ENCODE measurements at regions not wholly inside any gene's neighbourhood (a gene's known extent, or its start where the extent isn't known, plus 50 kb on each side); places are given as distances from the start of the nearest gene placed in this dataset.
"Not testable (repeated sequence)": the region's sequence is repeated elsewhere in the genome, so short reads cannot be mapped to it uniquely, and the experiment has no call there.

DNA sequence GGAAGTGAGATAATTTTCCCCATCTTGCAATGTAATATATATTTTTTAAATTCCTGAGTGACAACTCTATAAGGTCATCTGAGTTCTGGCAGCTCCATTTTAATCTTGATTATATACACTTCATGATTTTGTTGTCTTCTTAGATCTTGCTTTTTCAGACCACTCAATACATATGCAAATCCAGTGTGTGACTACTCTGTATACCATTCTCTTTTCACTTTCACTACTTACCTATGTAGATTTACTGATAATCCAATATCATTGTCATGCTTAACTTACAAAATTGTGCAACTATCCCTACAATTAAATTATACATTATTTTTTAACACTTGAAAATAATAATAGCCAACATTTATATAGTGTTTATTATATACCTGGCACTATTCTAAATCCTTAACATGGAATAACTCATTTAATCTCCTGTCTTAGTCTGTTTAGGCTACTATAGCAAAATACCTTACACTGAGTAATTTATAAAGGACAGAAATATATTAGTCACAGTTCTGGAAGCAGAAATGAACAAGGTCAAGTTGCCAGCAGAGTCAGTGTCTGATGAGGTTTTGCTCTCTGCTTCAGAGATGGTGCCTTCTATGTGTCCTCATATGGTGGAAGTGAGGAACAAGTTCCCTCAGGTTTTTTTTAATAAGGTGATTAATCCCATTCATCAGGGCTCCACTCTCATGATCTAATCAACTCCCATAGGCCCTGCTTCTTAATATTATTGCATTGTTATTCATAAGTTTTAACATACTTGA lies 338.5 kb downstream of the TUSC7 start:
- ATAC-seq (ENCODE audit: insufficient read depth, low read depth) = no peak
- H2AFZ ChIP-seq (ENCODE audit: low read depth, low read length) = no peak overlapping the region

GRCh38 chr3:117052395-117052794 lies 342.8 kb downstream of the TUSC7 start:
- H3K4me3 ChIP-seq (ENCODE audit: low read depth in 1 of 2, low read length in 2 of 2) = no peak overlapping the region
- no peaks in the 10 kb centered on the region for H4K20me1 ChIP-seq (ENCODE audit: insufficient read depth, low read length)
- no peaks in the 10 kb centered on the region for H3K36me3 ChIP-seq (ENCODE audit: insufficient read depth, low read length)
- TF ChIP-seq CTCF (IDR thresholded peaks at IDR 0.05; ENCODE audit: borderline replicate concordance, extremely low read depth, low read length, poor library complexity, severe bottlenecking) (no peak), EZH2 (IDR thresholded peaks at IDR 0.05; ENCODE audit: borderline replicate concordance, low read depth, low read length, severe bottlenecking) (no peak)
- no peaks in the 10 kb centered on the region for H3K27me3 ChIP-seq (ENCODE audit: insufficient read depth, low read length, poor library complexity)
- H3K4me1 ChIP-seq (ENCODE audit: insufficient read depth, low read length) = no peaks in the 10 kb centered on the region
- H3K79me2 ChIP-seq (ENCODE audit: insufficient read depth, low read length) = no peaks in the 10 kb centered on the region
- no peak for ATAC-seq (ENCODE audit: insufficient read depth, low read depth)
- no peak for DNase-seq
- H3K27ac ChIP-seq (ENCODE audit: low read length) = no peak overlapping the region
- H2AFZ ChIP-seq (ENCODE audit: low read depth, low read length) = no peak overlapping the region
- no peak overlapping the region for H3K9ac ChIP-seq (ENCODE audit: low read depth, low read length)
- H3K4me2 ChIP-seq (ENCODE audit: insufficient read depth, low read length) = no peak overlapping the region
- no peaks in the 10 kb centered on the region for H3K9me3 ChIP-seq (ENCODE audit: insufficient read depth, low read length, severe bottlenecking)

More for the DNA sequence above, 338.5 kb downstream of the TUSC7 start:
- Histone ChIP-seq H3K4me3 (ENCODE audit: low read depth in 1 of 2, low read length in 2 of 2) (no peak overlapping the region), H4K20me1 (ENCODE audit: insufficient read depth, low read length) (no peaks in the 10 kb centered on the region), H3K4me1 (ENCODE audit: insufficient read depth, low read length) (no peaks in the 10 kb centered on the region), H3K9me3 (ENCODE audit: insufficient read depth, low read length, severe bottlenecking) (no peaks in the 10 kb centered on the region), H3K79me2 (ENCODE audit: insufficient read depth, low read length) (no peaks in the 10 kb centered on the region), H3K9ac (ENCODE audit: low read depth, low read length) (no peak overlapping the region), H3K36me3 (ENCODE audit: insufficient read depth, low read length) (no peaks in the 10 kb centered on the region), H3K27ac (ENCODE audit: low read length) (no peak overlapping the region), H3K27me3 (ENCODE audit: insufficient read depth, low read length, poor library complexity) (no peaks in the 10 kb centered on the region), H3K4me2 (ENCODE audit: insufficient read depth, low read length) (no peak overlapping the region)
- TF ChIP-seq EZH2 (IDR thresholded peaks at IDR 0.05; ENCODE audit: borderline replicate concordance, low read depth, low read length, severe bottlenecking) (no peak), CTCF (IDR thresholded peaks at IDR 0.05; ENCODE audit: borderline replicate concordance, extremely low read depth, low read length, poor library complexity, severe bottlenecking) (no peak)
- no peak for DNase-seq

DNA sequence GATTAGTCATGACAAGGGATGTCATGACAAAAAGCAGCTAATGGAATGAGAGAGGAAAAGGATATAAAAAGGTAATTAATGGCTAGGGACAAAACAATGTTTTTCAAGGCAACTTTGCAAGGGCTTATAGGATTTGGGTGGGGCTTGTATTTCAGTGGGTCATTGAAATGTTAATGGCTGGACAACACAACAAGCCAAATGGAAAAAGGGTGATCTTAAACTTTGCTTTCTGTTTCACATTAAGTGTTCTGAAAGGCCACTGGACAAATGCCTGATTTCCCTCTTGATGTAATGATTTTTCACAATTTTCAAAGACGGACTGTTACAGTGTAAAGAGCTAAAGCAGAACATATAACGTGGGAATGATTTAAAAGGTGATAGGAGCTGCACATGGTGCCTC lies 345.0 kb downstream of the TUSC7 start:
- no peaks in the 10 kb centered on the region for H3K4me1 ChIP-seq (ENCODE audit: insufficient read depth, low read length)
- H3K27ac ChIP-seq (ENCODE audit: low read length) = no peak overlapping the region
- no peaks in the 10 kb centered on the region for H3K79me2 ChIP-seq (ENCODE audit: insufficient read depth, low read length)
- H3K27me3 ChIP-seq (ENCODE audit: insufficient read depth, low read length, poor library complexity) = no peaks in the 10 kb centered on the region
- H4K20me1 ChIP-seq (ENCODE audit: insufficient read depth, low read length) = no peaks in the 10 kb centered on the region
- no peaks in the 10 kb centered on the region for H3K36me3 ChIP-seq (ENCODE audit: insufficient read depth, low read length)
- no peak for ATAC-seq (ENCODE audit: insufficient read depth, low read depth)
- no peak overlapping the region for H3K4me2 ChIP-seq (ENCODE audit: insufficient read depth, low read length)
- DNase-seq = no peak
- no peak overlapping the region for H3K4me3 ChIP-seq (ENCODE audit: low read depth in 1 of 2, low read length in 2 of 2)
- no peaks in the 10 kb centered on the region for H3K9me3 ChIP-seq (ENCODE audit: insufficient read depth, low read length, severe bottlenecking)
- TF ChIP-seq CTCF (IDR thresholded peaks at IDR 0.05; ENCODE audit: borderline replicate concordance, extremely low read depth, low read length, poor library complexity, severe bottlenecking) (no peak), EZH2 (IDR thresholded peaks at IDR 0.05; ENCODE audit: borderline replicate concordance, low read depth, low read length, severe bottlenecking) (no peak)
- H2AFZ ChIP-seq (ENCODE audit: low read depth, low read length) = no peak overlapping the region
- no peak overlapping the region for H3K9ac ChIP-seq (ENCODE audit: low read depth, low read length)

DNA sequence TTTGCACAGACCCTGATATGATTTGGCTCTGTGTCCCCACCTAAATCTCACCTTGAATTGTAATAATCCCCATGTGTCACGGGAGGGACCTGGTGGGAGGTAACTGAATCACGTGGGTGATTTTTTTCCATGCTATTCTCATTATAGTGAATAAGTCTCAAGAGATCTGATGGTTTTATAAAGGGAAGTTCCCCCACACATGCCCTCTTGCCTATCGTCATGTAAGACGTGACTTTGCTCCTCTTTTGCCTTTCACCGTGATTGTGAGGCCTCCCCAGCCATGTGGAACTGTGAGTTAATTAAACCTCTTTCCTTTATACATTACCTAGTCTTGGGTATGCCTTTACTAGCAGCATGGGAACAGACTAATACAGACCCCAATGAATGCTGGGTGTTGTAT lies 347.4 kb downstream of the TUSC7 start:
- H2AFZ ChIP-seq (ENCODE audit: low read depth, low read length); H3K27me3 ChIP-seq (ENCODE audit: insufficient read depth, low read length, poor library complexity); H3K27ac ChIP-seq (ENCODE audit: low read length); H3K9me3 ChIP-seq (ENCODE audit: insufficient read depth, low read length, severe bottlenecking); DNase-seq; H3K79me2 ChIP-seq (ENCODE audit: insufficient read depth, low read length); H3K4me3 ChIP-seq (ENCODE audit: low read depth in 1 of 2, low read length in 2 of 2); H3K4me1 ChIP-seq (ENCODE audit: insufficient read depth, low read length); H4K20me1 ChIP-seq (ENCODE audit: insufficient read depth, low read length); H3K9ac ChIP-seq (ENCODE audit: low read depth, low read length); H3K4me2 ChIP-seq (ENCODE audit: insufficient read depth, low read length); H3K36me3 ChIP-seq (ENCODE audit: insufficient read depth, low read length); ATAC-seq (ENCODE audit: insufficient read depth, low read depth): not testable (repeated sequence)
